ENCODE measurements at regions not wholly inside any gene's neighbourhood (a gene's known extent, or its start where the extent isn't known, plus 50 kb on each side); places are given as distances from the start of the nearest gene placed in this dataset.

DNA sequence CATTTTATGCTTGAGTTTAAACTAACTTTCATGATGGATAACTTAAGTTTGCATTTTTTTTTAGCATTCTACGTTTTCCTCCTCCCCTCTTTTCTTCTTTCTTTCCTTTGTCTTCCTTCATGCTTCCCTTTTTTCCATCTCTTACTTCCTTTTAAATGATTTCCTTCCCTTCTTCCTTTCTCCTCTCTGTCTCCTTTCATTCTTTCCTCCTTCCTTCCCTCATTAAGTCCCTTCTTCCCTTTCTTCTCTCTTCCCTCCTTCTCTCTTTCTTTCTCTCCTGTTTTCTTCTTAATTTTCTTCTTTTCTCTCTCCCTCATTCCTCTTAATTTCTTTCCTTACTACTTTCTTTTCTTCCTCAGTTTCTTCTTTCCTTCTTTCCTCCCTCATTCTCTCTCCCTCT, 376.0 kb downstream of the LRIG3 start:
- H3K4me3 ChIP-seq (ENCODE audit: low read depth, low read length), result no peak overlapping the region
- WGBS, result 94% methylated on average over 1 of the region's 1 CpG
- H3K36me3 ChIP-seq (ENCODE audit: insufficient read depth), result no peaks in the 10 kb centered on the region
- DNase-seq (ENCODE audit: extremely low spot score), result no peak
- H3K4me1 ChIP-seq (ENCODE audit: insufficient read depth), result no peaks in the 10 kb centered on the region
- H3K27ac ChIP-seq (ENCODE audit: low read depth), result no peak overlapping the region

DNA sequence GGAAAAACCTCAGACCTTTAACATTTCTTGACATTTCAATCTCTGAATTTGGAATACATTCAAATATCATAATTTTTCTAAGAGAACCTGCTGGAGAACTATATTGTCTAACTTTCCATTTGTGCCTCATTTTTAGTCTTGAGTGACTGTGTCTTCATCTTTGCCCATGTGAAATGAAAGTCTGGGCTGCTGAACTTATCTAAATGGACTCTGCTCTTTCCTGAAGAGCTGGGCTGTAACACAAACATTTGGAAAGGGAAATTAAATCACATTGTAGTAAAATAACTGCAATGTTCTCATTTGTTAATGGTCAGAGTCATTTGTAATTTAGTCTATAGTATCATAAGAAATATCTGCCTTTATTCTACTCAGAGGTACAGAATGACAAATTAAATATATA, 373.1 kb downstream of the LRIG3 start:
- no peak for DNase-seq (ENCODE audit: extremely low spot score)
- no peaks in the 10 kb centered on the region for H3K4me1 ChIP-seq (ENCODE audit: insufficient read depth)

GRCh38 chr12:58548801-58549200, 371.5 kb downstream of the LRIG3 start:
- H3K36me3 ChIP-seq (ENCODE audit: insufficient read depth), result no peaks in the 10 kb centered on the region
- H3K4me3 ChIP-seq (ENCODE audit: low read depth, low read length), result no peak overlapping the region
- no peak overlapping the region for H3K27ac ChIP-seq (ENCODE audit: low read depth)
- no peak for DNase-seq (ENCODE audit: extremely low spot score)
- WGBS, result 95% methylated on average over 3 of the region's 3 CpGs
- no peaks in the 10 kb centered on the region for H3K4me1 ChIP-seq (ENCODE audit: insufficient read depth)

More for the DNA sequence above, 373.1 kb downstream of the LRIG3 start:
- Histone ChIP-seq H3K27ac (ENCODE audit: low read depth) (no peak overlapping the region), H3K36me3 (ENCODE audit: insufficient read depth) (no peaks in the 10 kb centered on the region), H3K4me3 (ENCODE audit: low read depth, low read length) (no peak overlapping the region)

GRCh38 chr12:58554522-58555157, 365.7 kb downstream of the LRIG3 start:
- H3K36me3 ChIP-seq (ENCODE audit: insufficient read depth), result no peaks in the 10 kb centered on the region

DNA sequence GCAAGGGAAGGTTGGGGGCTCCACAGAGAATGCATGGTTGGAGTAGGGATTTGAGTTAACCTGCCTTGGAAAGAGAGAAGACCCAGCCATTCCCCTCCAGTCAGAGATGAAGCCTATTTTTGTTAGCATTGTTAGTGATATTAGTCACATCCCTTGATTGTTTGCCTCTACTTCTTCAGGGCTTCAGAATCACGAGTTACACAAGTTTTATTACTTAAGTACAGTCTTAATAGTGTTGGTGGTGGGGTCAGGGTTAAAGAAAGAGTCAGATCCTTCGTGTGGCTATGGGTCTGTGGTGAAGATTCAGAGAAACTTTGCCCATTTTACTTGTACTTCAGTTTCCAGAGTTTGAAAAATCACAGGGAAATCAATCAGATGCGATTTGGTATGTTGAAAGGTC, 363.1 kb downstream of the LRIG3 start:
- Histone ChIP-seq H3K27ac (ENCODE audit: low read depth) (no peak overlapping the region), H3K4me3 (ENCODE audit: low read depth, low read length) (no peak overlapping the region), H3K4me1 (ENCODE audit: insufficient read depth) (no peaks in the 10 kb centered on the region), H3K36me3 (ENCODE audit: insufficient read depth) (no peaks in the 10 kb centered on the region)
- WGBS, result 51% methylated on average over 3 of the region's 3 CpGs
- no peak for DNase-seq (ENCODE audit: extremely low spot score)

More at GRCh38 chr12:58554522-58555157, 365.7 kb downstream of the LRIG3 start:
- Histone ChIP-seq H3K27ac (ENCODE audit: low read depth) (no peak overlapping the region), H3K4me1 (ENCODE audit: insufficient read depth) (no peaks in the 10 kb centered on the region), H3K4me3 (ENCODE audit: low read depth, low read length) (no peak overlapping the region)
- DNase-seq (ENCODE audit: extremely low spot score), result no peak
- WGBS, result 85% methylated on average over 5 of the region's 5 CpGs

- Histone ChIP-seq H3K4me3 (ENCODE audit: low read depth, low read length) (no peak overlapping the region), H3K27ac (ENCODE audit: low read depth) (no peak overlapping the region), H3K4me1 (ENCODE audit: insufficient read depth) (no peaks in the 10 kb centered on the region), H3K36me3 (ENCODE audit: insufficient read depth) (no peaks in the 10 kb centered on the region)
- no peak for DNase-seq (ENCODE audit: extremely low spot score)
- WGBS, result 90% methylated on average over 1 of the region's 1 CpG
These were observed 362.6 kb downstream of the LRIG3 start for GRCh38 chr12:58557661-58558060.

GRCh38 chr12:58563621-58564020, 356.7 kb downstream of the LRIG3 start:
- Histone ChIP-seq H3K36me3 (ENCODE audit: insufficient read depth) (no peaks in the 10 kb centered on the region), H3K4me1 (ENCODE audit: insufficient read depth) (no peaks in the 10 kb centered on the region), H3K4me3 (ENCODE audit: low read depth, low read length) (no peak overlapping the region), H3K27ac (ENCODE audit: low read depth) (no peak overlapping the region)
- no peak for DNase-seq (ENCODE audit: extremely low spot score)

- DNase-seq (ENCODE audit: extremely low spot score), result no peak
- H3K4me1 ChIP-seq (ENCODE audit: insufficient read depth), result no peaks in the 10 kb centered on the region
- H3K27ac ChIP-seq (ENCODE audit: low read depth), result no peak overlapping the region
- H3K36me3 ChIP-seq (ENCODE audit: insufficient read depth), result no peaks in the 10 kb centered on the region
- 41% methylated on average over 1 of the region's 1 CpG for WGBS
- no peak overlapping the region for H3K4me3 ChIP-seq (ENCODE audit: low read depth, low read length)
These were observed 355.6 kb downstream of the LRIG3 start for GRCh38 chr12:58564721-58565120.

DNA sequence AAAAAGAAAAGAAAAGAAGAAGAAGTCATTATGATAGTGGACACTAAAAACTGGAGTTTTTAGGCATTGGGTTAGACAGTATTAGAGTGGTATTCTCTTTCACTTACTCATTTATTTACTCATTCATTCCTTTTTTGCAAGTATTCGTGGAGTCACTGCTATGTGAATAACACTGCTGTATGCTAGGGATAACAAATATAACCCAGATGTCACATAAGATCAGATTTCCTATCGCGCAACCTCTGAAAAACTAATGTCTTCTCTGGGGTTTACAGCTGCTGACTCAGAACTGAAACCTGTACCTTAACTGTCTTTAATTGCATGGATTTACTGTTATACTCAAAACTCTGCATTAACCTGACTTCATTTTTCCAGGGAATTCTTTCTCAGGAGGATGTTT, 353.7 kb downstream of the LRIG3 start:
- no peak for DNase-seq (ENCODE audit: extremely low spot score)
- H3K36me3 ChIP-seq (ENCODE audit: insufficient read depth), result no peaks in the 10 kb centered on the region

GRCh38 chr12:58567189-58567588, 353.1 kb downstream of the LRIG3 start:
- no peaks in the 10 kb centered on the region for H3K36me3 ChIP-seq (ENCODE audit: insufficient read depth)
- WGBS, result 94% methylated on average over 1 of the region's 1 CpG
- no peaks in the 10 kb centered on the region for H3K4me1 ChIP-seq (ENCODE audit: insufficient read depth)

More for the DNA sequence above, 353.7 kb downstream of the LRIG3 start:
- WGBS, result 58% methylated on average over 3 of the region's 3 CpGs
- Histone ChIP-seq H3K4me3 (ENCODE audit: low read depth, low read length) (no peak overlapping the region), H3K27ac (ENCODE audit: low read depth) (no peak overlapping the region), H3K4me1 (ENCODE audit: insufficient read depth) (no peaks in the 10 kb centered on the region)

DNA sequence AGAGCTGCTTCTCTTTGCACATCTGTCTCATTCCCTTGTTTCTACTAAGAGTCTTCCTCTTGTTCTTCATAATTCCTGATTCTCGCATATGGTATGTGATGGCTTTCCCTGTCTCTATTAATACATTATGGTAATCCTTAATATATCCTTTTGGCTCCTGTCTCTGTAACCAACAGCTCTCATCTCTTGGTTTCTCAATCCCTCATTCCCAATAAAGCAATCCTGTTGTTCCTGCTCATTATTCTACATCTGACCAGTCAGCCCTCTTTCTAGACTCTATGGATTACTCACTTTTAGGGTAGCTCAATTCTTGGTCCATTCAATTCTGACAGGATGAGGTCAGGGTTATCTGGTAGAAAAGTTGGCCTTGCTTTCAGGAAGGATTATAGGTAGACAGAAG, 349.9 kb downstream of the LRIG3 start:
- WGBS, result 98% methylated on average over 1 of the region's 1 CpG
- DNase-seq (ENCODE audit: extremely low spot score), result no peak

More at GRCh38 chr12:58567189-58567588, 353.1 kb downstream of the LRIG3 start:
- no peak for DNase-seq (ENCODE audit: extremely low spot score)
- H3K4me3 ChIP-seq (ENCODE audit: low read depth, low read length), result no peak overlapping the region
- no peak overlapping the region for H3K27ac ChIP-seq (ENCODE audit: low read depth)

DNA sequence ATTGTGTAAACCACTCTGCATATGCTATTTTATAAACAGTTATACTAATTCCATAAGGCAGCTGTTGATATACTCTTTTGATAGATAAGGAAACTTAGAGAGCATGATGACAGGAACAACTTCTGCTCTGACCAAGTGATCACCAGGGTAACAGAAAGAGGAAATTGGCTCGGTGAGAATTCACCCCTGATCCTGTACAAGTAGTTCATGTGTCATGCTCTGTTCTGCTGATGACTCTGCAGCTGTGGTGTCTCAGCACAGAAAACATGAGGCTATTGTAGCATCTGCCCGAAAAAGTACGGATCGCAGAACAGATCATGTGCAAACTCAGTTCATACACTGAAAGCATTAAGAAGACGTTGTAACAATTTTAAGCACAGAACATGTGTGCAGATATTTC, 345.0 kb downstream of the LRIG3 start:
- no peaks in the 10 kb centered on the region for H3K4me1 ChIP-seq (ENCODE audit: insufficient read depth)
- 22% methylated on average over 5 of the region's 5 CpGs for WGBS
- H3K36me3 ChIP-seq (ENCODE audit: insufficient read depth), result no peaks in the 10 kb centered on the region
- H3K27ac ChIP-seq (ENCODE audit: low read depth), result no peak overlapping the region
- H3K4me3 ChIP-seq (ENCODE audit: low read depth, low read length), result no peak overlapping the region
- DNase-seq (ENCODE audit: extremely low spot score), result no peak

More for the DNA sequence above, 349.9 kb downstream of the LRIG3 start:
- H3K27ac ChIP-seq (ENCODE audit: low read depth), result no peak overlapping the region
- no peak overlapping the region for H3K4me3 ChIP-seq (ENCODE audit: low read depth, low read length)
- no peaks in the 10 kb centered on the region for H3K4me1 ChIP-seq (ENCODE audit: insufficient read depth)
- no peaks in the 10 kb centered on the region for H3K36me3 ChIP-seq (ENCODE audit: insufficient read depth)

GRCh38 chr12:58576081-58576480, 344.2 kb downstream of the LRIG3 start:
- DNase-seq (ENCODE audit: extremely low spot score), result no peak
- no peak overlapping the region for H3K4me3 ChIP-seq (ENCODE audit: low read depth, low read length)
- H3K4me1 ChIP-seq (ENCODE audit: insufficient read depth), result no peaks in the 10 kb centered on the region
- H3K36me3 ChIP-seq (ENCODE audit: insufficient read depth), result no peaks in the 10 kb centered on the region
- WGBS, result 48% methylated on average over 5 of the region's 5 CpGs
- H3K27ac ChIP-seq (ENCODE audit: low read depth), result no peak overlapping the region

DNA sequence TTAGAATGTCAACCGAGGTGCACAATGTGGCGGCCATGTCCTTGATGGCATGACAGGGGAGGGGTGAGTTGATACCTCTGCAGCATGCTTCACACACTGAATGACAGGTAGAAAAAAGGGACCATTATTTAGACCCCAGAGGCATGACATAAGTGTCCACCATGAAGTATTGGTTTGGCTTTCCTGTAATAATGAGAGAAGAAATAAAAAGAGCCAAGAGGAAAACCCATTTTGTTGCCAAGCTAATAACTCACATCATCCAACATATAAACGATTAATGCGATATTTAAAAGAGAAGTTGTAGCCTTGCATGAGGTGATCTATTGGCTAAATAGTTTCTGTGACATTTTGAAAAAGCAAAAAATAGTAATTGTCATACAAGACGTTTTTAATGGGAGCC, 343.4 kb downstream of the LRIG3 start:
- no peaks in the 10 kb centered on the region for H3K36me3 ChIP-seq (ENCODE audit: insufficient read depth)
- 58% methylated on average over 5 of the region's 5 CpGs for WGBS
- no peaks in the 10 kb centered on the region for H3K4me1 ChIP-seq (ENCODE audit: insufficient read depth)
- no peak overlapping the region for H3K27ac ChIP-seq (ENCODE audit: low read depth)
- H3K4me3 ChIP-seq (ENCODE audit: low read depth, low read length), result no peak overlapping the region
- DNase-seq (ENCODE audit: extremely low spot score), result no peak

GRCh38 chr12:58580095-58580494, 340.2 kb downstream of the LRIG3 start:
- Histone ChIP-seq H3K4me3 (ENCODE audit: low read depth, low read length) (no peak overlapping the region), H3K4me1 (ENCODE audit: insufficient read depth) (no peaks in the 10 kb centered on the region), H3K36me3 (ENCODE audit: insufficient read depth) (no peaks in the 10 kb centered on the region), H3K27ac (ENCODE audit: low read depth) (no peak overlapping the region)
- WGBS, result 75% methylated on average over 3 of the region's 3 CpGs
- DNase-seq (ENCODE audit: extremely low spot score), result no peak

Data from urinary bladder (tissue), 3 donors.